ENCODE measurements at regions not wholly inside any gene's neighbourhood (a gene's known extent, or its start where the extent isn't known, plus 50 kb on each side); places are given as distances from the start of the nearest gene placed in this dataset.
"Not testable (repeated sequence)": the region's sequence is repeated elsewhere in the genome, so short reads cannot be mapped to it uniquely, and the experiment has no call there.

- H3K36me3 ChIP-seq (ENCODE audit: control insufficient read depth, insufficient read depth, low read length), result no peaks in the 10 kb centered on the region
- H3K9me3 ChIP-seq (ENCODE audit: control insufficient read depth, insufficient read depth, low read length), result no peaks in the 10 kb centered on the region
- no peak for TF ChIP-seq CTCF (IDR thresholded peaks at IDR 0.05)
- no peak overlapping the region for H3K27ac ChIP-seq (ENCODE audit: low read length)
- H3K4me1 ChIP-seq (ENCODE audit: control insufficient read depth, insufficient read depth, low read length), result no peaks in the 10 kb centered on the region
- H3K9me3 Mint-ChIP-seq, result peaks cover 12 to 22% of the 10 kb centered on the region in 2 donors
- peaks cover 7% of the 10 kb centered on the region for H3K36me3 Mint-ChIP-seq
- no peak overlapping the region for H3K27ac Mint-ChIP-seq
- no peak overlapping the region for H3K4me3 Mint-ChIP-seq
- H3K4me3 ChIP-seq (ENCODE audit: low read length), result no peak overlapping the region
- no peaks in the 10 kb centered on the region for H3K27me3 Mint-ChIP-seq (ENCODE audit: low read depth in 2 of 2)
- intact Hi-C loops (cut with micrococcal nuclease), result no loop called here
- no peak for DNase-seq
- H3K4me1 Mint-ChIP-seq, result no peaks in the 10 kb centered on the region
- no peaks in the 10 kb centered on the region for H3K27me3 ChIP-seq (ENCODE audit: control insufficient read depth, insufficient read depth, low read length)
- no peak for ATAC-seq
These were observed 204.3 kb downstream of the DMRTA1 start for GRCh38 chr9:22650946-22651345.

- Histone ChIP-seq H3K27me3 (ENCODE audit: control insufficient read depth, insufficient read depth, low read length) (no peaks in the 10 kb centered on the region), H3K9me3 (ENCODE audit: control insufficient read depth, insufficient read depth, low read length) (no peaks in the 10 kb centered on the region), H3K27ac (ENCODE audit: low read length) (no peak overlapping the region), H3K4me1 (ENCODE audit: control insufficient read depth, insufficient read depth, low read length) (no peaks in the 10 kb centered on the region), H3K4me3 (ENCODE audit: low read length) (no peak overlapping the region), H3K36me3 (ENCODE audit: control insufficient read depth, insufficient read depth, low read length) (no peaks in the 10 kb centered on the region)
- TF ChIP-seq CTCF (IDR thresholded peaks at IDR 0.05), result no peak
- DNase-seq (no peak), ATAC-seq (no peak)
- H3K36me3 Mint-ChIP-seq, result no peaks in the 10 kb centered on the region
- no peaks in the 10 kb centered on the region for H3K27me3 Mint-ChIP-seq (ENCODE audit: low read depth in 2 of 2)
- no peak overlapping the region for H3K4me3 Mint-ChIP-seq
- H3K4me1 Mint-ChIP-seq, result no peaks in the 10 kb centered on the region
- H3K27ac Mint-ChIP-seq, result no peak overlapping the region
- peaks cover 10 to 19% of the 10 kb centered on the region in 2 donors for H3K9me3 Mint-ChIP-seq
- intact Hi-C loops (cut with micrococcal nuclease), result no loop called here
These were observed 208.2 kb downstream of the DMRTA1 start for GRCh38 chr9:22654833-22655232.

DNA sequence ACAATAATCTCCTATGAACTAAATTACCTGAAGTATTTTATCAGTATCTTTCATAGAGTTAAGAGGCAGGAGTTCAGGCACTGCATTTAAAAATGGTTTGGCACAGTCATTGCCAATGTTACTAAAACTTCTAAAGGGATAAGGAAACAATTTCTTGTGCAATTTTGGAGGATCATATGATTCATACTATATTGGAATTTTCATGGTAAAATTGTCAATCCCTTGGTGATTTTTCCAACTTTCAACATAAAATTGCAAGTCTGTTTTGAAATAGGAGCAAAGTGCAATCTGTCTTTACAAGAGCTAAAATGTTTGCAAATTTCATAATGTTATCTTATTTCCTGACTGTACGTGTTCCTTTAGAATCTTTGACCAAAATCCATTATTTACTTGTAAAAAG lies 211.1 kb downstream of the DMRTA1 start:
- no peaks in the 10 kb centered on the region for H3K4me1 ChIP-seq (ENCODE audit: control insufficient read depth, insufficient read depth, low read length)
- Mint-ChIP-seq H3K4me3 (no peak overlapping the region), H3K4me1 (no peaks in the 10 kb centered on the region), H3K27ac (no peak overlapping the region), H3K27me3 (ENCODE audit: low read depth in 2 of 2) (no peaks in the 10 kb centered on the region), H3K36me3 (no peaks in the 10 kb centered on the region), H3K9me3 (peaks cover 5 to 17% of the 10 kb centered on the region in 2 donors)
- no peak for TF ChIP-seq CTCF (IDR thresholded peaks at IDR 0.05)
- H3K9me3 ChIP-seq (ENCODE audit: control insufficient read depth, insufficient read depth, low read length), result no peaks in the 10 kb centered on the region
- ATAC-seq (no peak), DNase-seq (no peak)
- no CpG with 5 or more reads among the region's 1 CpG for WGBS (ENCODE audit: insufficient coverage)
- H3K4me3 ChIP-seq (ENCODE audit: low read length), result no peak overlapping the region
- H3K27ac ChIP-seq (ENCODE audit: low read length), result no peak overlapping the region
- H3K36me3 ChIP-seq (ENCODE audit: control insufficient read depth, insufficient read depth, low read length), result no peaks in the 10 kb centered on the region
- no peaks in the 10 kb centered on the region for H3K27me3 ChIP-seq (ENCODE audit: control insufficient read depth, insufficient read depth, low read length)
- intact Hi-C loops (cut with micrococcal nuclease), result no loop called here

GRCh38 chr9:22658484-22658883 lies 211.9 kb downstream of the DMRTA1 start:
- H3K36me3 Mint-ChIP-seq; DNase-seq; H3K27ac Mint-ChIP-seq; H3K4me1 ChIP-seq (ENCODE audit: control insufficient read depth, insufficient read depth, low read length); intact Hi-C loops (cut with micrococcal nuclease); ATAC-seq; H3K4me1 Mint-ChIP-seq; H3K36me3 ChIP-seq (ENCODE audit: control insufficient read depth, insufficient read depth, low read length); H3K4me3 Mint-ChIP-seq; H3K4me3 ChIP-seq (ENCODE audit: low read length); H3K27me3 Mint-ChIP-seq (ENCODE audit: low read depth in 2 of 2); H3K27ac ChIP-seq (ENCODE audit: low read length); H3K27me3 ChIP-seq (ENCODE audit: control insufficient read depth, insufficient read depth, low read length); H3K9me3 ChIP-seq (ENCODE audit: control insufficient read depth, insufficient read depth, low read length): not testable (repeated sequence)
- WGBS (ENCODE audit: insufficient coverage), result 76% methylated on average over 2 of the region's 2 CpGs
- peaks cover 8 to 21% of the 10 kb centered on the region in 2 donors for H3K9me3 Mint-ChIP-seq
